ENCODE measurements at regions not wholly inside any gene's neighbourhood (a gene's known extent, or its start where the extent isn't known, plus 50 kb on each side); places are given as distances from the start of the nearest gene placed in this dataset.

DNA sequence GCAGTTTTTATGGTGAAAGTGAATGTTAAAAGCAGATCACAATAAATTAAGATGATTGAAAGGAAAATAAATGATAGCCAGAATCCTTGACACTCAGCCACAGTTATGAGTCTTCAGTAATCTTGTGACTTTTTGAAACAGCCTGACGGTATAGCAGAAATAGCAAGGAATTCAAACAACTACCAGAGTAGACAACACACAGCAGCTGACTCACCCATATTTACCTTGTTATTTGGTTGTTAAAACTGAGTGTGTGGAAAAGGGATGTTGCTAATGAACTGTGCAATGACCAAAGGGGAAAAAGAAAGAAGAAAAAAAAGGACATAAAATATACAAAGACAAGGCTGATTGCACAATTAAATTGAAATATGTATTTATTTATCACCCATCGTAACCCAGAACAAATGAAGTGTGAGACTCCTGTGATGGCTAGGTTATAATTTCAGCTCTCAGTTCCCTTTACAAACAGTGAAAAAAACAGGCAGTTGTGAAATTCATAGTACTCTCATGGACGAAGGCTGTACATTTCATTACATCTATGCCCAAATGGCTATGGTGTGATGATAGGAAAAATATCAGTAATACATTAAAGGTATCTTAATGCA, 1023.0 kb upstream of the SORCS1 start:
- Mint-ChIP-seq H3K4me1 (ENCODE audit: unreplicated experiment) (no peaks in the 10 kb centered on the region), H3K4me3 (no peak overlapping the region), H3K27ac (no peak overlapping the region), H3K9me3 (no peaks in the 10 kb centered on the region), H3K27me3 (no peaks in the 10 kb centered on the region), H3K36me3 (no peaks in the 10 kb centered on the region)
- TF ChIP-seq, protein P1, sequence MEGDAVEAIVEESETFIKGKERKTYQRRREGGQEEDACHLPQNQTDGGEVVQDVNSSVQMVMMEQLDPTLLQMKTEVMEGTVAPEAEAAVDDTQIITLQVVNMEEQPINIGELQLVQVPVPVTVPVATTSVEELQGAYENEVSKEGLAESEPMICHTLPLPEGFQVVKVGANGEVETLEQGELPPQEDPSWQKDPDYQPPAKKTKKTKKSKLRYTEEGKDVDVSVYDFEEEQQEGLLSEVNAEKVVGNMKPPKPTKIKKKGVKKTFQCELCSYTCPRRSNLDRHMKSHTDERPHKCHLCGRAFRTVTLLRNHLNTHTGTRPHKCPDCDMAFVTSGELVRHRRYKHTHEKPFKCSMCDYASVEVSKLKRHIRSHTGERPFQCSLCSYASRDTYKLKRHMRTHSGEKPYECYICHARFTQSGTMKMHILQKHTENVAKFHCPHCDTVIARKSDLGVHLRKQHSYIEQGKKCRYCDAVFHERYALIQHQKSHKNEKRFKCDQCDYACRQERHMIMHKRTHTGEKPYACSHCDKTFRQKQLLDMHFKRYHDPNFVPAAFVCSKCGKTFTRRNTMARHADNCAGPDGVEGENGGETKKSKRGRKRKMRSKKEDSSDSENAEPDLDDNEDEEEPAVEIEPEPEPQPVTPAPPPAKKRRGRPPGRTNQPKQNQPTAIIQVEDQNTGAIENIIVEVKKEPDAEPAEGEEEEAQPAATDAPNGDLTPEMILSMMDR (conservative IDR thresholded peaks at IDR 0.05): no peak
- no peak for DNase-seq (ENCODE audit: extremely low spot score, unreplicated experiment)

DNA sequence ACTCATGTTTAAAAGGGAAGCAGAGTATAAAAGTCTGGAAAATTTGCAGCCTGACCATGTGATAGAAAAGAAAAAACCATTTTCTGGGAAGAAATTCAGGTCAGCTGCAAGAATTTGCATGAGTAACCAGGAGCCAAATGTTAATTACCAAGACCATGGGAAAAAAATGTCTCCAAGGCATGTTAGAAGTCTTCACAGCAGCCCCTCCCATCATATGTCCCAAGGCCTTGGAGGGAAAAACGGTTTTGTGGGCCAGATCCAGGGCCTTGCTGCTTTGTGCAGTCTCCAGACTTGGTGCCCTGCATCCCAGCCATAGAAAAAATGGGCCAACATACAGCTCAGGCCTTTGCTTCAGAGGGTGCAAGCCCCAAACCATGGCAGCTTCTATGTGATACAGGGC, 1019.6 kb upstream of the SORCS1 start:
- Mint-ChIP-seq H3K4me1 (ENCODE audit: unreplicated experiment) (no peaks in the 10 kb centered on the region), H3K36me3 (no peaks in the 10 kb centered on the region), H3K4me3 (no peak overlapping the region), H3K9me3 (no peaks in the 10 kb centered on the region), H3K27me3 (no peaks in the 10 kb centered on the region), H3K27ac (no peak overlapping the region)
- DNase-seq (ENCODE audit: extremely low spot score, unreplicated experiment): no peak
- TF ChIP-seq, protein P1 (conservative IDR thresholded peaks at IDR 0.05): no peak

DNA sequence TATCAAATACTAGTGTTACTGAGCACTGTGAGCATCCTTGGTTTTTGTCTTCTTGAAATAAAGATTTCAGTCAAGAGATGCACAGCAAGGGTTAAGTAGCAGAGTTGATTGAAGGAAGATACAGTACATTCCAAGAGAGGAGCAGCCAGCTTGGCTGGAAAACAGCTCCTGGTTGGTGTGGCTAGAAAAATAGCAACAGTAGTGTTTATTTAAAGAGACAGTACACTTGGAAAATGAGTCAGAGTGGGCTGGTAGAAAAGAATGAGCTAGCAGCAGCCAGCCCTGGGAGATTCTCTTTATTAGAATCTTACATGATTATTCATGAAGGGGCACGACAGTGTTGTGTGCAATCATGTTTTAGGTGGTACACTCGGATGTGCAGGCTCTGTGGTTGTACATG, 1016.4 kb upstream of the SORCS1 start:
- TF ChIP-seq, protein P1 (conservative IDR thresholded peaks at IDR 0.05): no peak
- no peaks in the 10 kb centered on the region for H3K27me3 Mint-ChIP-seq
- no peaks in the 10 kb centered on the region for H3K36me3 Mint-ChIP-seq
- no peaks in the 10 kb centered on the region for H3K4me1 Mint-ChIP-seq (ENCODE audit: unreplicated experiment)
- no peak overlapping the region for H3K4me3 Mint-ChIP-seq
- no peak overlapping the region for H3K27ac Mint-ChIP-seq
- no peaks in the 10 kb centered on the region for H3K9me3 Mint-ChIP-seq
- DNase-seq (ENCODE audit: extremely low spot score, unreplicated experiment): no peak

DNA sequence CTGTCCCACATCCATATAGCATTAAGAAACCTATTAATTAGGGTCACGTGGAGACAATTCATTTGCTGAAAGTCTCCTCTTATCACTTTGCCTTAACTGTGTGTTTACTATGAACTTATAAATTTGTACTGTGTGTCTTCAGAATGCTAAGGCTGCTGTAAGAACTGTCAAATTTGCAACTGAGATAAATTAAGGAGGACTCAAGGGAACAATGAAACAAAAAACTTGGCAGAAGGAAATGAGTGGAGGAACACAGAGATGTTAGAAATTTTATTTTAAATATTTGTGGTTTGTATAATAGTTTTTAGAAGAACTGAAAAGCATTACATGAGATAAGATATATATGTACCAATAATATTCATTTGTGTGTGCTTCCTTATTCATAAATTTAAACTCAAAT, 1005.3 kb upstream of the SORCS1 start:
- Mint-ChIP-seq H3K9me3 (no peaks in the 10 kb centered on the region), H3K36me3 (no peaks in the 10 kb centered on the region), H3K4me3 (no peak overlapping the region), H3K27me3 (no peaks in the 10 kb centered on the region), H3K4me1 (ENCODE audit: unreplicated experiment) (no peaks in the 10 kb centered on the region), H3K27ac (no peak overlapping the region)
- no peak for DNase-seq (ENCODE audit: extremely low spot score, unreplicated experiment)
- TF ChIP-seq, protein P1 (conservative IDR thresholded peaks at IDR 0.05): no peak

DNA sequence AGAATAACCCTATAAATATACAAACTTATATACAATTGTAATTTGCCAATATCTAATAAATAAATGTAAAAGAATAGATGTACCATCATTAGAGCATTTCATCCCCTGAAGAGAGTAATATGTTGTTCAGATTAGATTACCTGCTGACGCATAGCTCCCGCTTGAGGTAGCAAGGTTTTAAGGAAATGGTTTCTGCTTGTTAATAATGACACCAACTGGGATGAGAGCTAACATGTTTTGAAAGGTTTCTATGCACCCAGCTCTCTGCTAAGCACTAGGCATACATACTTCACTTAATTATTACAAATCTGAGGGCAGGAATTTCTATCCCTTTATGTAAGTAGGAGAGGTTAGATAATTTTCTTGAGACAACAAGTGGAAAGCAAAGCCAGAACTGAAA, 1003.3 kb upstream of the SORCS1 start:
- TF ChIP-seq, protein P1 (conservative IDR thresholded peaks at IDR 0.05): no peak
- DNase-seq (ENCODE audit: extremely low spot score, unreplicated experiment): no peak
- Mint-ChIP-seq H3K27ac (no peak overlapping the region), H3K9me3 (no peaks in the 10 kb centered on the region), H3K4me3 (no peak overlapping the region), H3K36me3 (no peaks in the 10 kb centered on the region), H3K27me3 (no peaks in the 10 kb centered on the region), H3K4me1 (ENCODE audit: unreplicated experiment) (no peaks in the 10 kb centered on the region)

DNA sequence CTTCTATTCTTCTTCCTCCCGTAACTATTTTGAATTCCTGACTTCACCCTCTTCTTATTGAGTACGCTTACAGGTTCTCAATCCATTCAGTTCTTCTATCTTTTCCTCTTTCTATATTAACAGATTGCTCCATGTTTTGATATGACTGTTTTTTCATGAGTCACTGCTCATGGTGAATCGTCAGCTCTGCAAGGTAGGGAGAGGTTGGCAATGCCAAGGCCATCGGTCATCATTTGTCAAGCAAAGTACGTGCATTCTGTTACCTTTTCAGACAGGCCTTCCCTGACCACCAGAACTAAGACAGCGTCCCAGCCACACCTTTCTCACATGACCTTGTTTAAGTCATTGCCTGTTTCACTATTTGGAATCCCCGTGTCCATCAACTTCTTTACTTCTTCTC, 1001.9 kb upstream of the SORCS1 start:
- H3K4me3 Mint-ChIP-seq: no peak overlapping the region
- H3K36me3 Mint-ChIP-seq: no peaks in the 10 kb centered on the region
- TF ChIP-seq, protein P1 (conservative IDR thresholded peaks at IDR 0.05): no peak

More for the DNA sequence above, 1001.9 kb upstream of the SORCS1 start:
- H3K27ac Mint-ChIP-seq: no peak overlapping the region
- no peaks in the 10 kb centered on the region for H3K4me1 Mint-ChIP-seq (ENCODE audit: unreplicated experiment)
- no peak for DNase-seq (ENCODE audit: extremely low spot score, unreplicated experiment)
- no peaks in the 10 kb centered on the region for H3K27me3 Mint-ChIP-seq
- no peaks in the 10 kb centered on the region for H3K9me3 Mint-ChIP-seq

Measured in type B pancreatic cell (in vitro differentiated cells).